Loucy (cell line): ENCODE measurements at regions not wholly inside any gene's neighbourhood (a gene's known extent, or its start where the extent isn't known, plus 50 kb on each side); places are given as distances from the start of the nearest gene placed in this dataset.

Source experiments
- H2AFZ ChIP-seq: fragments of 200-600 bp; sonication (generic); 2 replicates; pipeline ENCODE4 v1.6.0; 2016; ENCODE audit warnings: antibody characterized with exemption, mild to moderate bottlenecking, low read length, moderate library complexity
- H3F3A ChIP-seq: fragments of 200-600 bp; 2 replicates; pipeline ENCODE4 v1.6.0; 2016; ENCODE audit warnings: antibody characterized with exemption, low read depth, mild to moderate bottlenecking
- H3K27me3 ChIP-seq: fragments of 200-600 bp; sonication (generic); 2 replicates; pipeline ENCODE4 v1.6.1; 2014; ENCODE audit warnings: low read length, mild to moderate bottlenecking; ENCODE audit not compliant: insufficient read depth, poor library complexity, severe bottlenecking
- H3K36me3 ChIP-seq: fragments of 200-600 bp; sonication (generic); 2 replicates; pipeline ENCODE4 v1.6.1; 2016; ENCODE audit warnings: low read length; ENCODE audit not compliant: insufficient read depth
- H3K4me1 ChIP-seq: fragments of 200-600 bp; sonication (generic); 2 replicates; pipeline ENCODE4 v1.5.1; 2014; ENCODE audit warnings: low read length, mild to moderate bottlenecking; ENCODE audit not compliant: insufficient read depth, poor library complexity, severe bottlenecking
- H3K4me2 ChIP-seq: fragments of 200-600 bp; sonication (generic); 2 replicates; pipeline ENCODE4 v1.6.0; 2014; ENCODE audit warnings: antibody characterized with exemption, low read length, low read depth, mild to moderate bottlenecking; ENCODE audit not compliant: poor library complexity, severe bottlenecking
- H3K4me3 ChIP-seq: fragments of 200-600 bp; sonication (generic); 2 replicates; pipeline ENCODE4 v1.5.1; 2014; ENCODE audit warnings: low read length, mild to moderate bottlenecking, mixed read lengths; ENCODE audit not compliant: poor library complexity, severe bottlenecking
- H3K79me2 ChIP-seq: fragments of 200-600 bp; sonication (generic); 2 replicates; pipeline ENCODE4 v1.6.1; 2014; ENCODE audit warnings: low read length; ENCODE audit not compliant: insufficient read depth
- H3K9ac ChIP-seq: fragments of 200-600 bp; sonication (generic); 2 replicates; pipeline ENCODE4 v1.6.0; 2014; ENCODE audit warnings: mild to moderate bottlenecking, low read depth, low read length, moderate library complexity; ENCODE audit not compliant: poor library complexity, severe bottlenecking
- H3K9me2 ChIP-seq: fragments of 200-600 bp; sonication (generic); replicated peaks from 2 replicates; pipeline ENCODE4 v1.6.1; 2016; ENCODE audit warnings: low read depth, low read length, mixed read lengths
- H3K9me3 ChIP-seq: fragments of 200-600 bp; sonication (generic); 2 replicates; pipeline ENCODE4 v1.6.1; 2014; ENCODE audit warnings: mild to moderate bottlenecking, antibody characterized with exemption, low read length, low read depth; ENCODE audit not compliant: insufficient read depth
- H4K20me1 ChIP-seq: fragments of 200-600 bp; sonication (generic); 2 replicates; pipeline ENCODE4 v1.6.0; 2014; ENCODE audit warnings: antibody characterized with exemption, low read length, mild to moderate bottlenecking; ENCODE audit not compliant: insufficient read depth, poor library complexity, severe bottlenecking
- EZH2phosphoT487 ChIP-seq: fragments of 200-600 bp; IDR thresholded peaks from 2 replicates; pipeline ENCODE4 v1.6.1; 2018; ENCODE audit warnings: antibody characterized with exemption, mild to moderate bottlenecking, moderate library complexity, borderline replicate concordance
- TF ChIP-seq, protein P1 (sequence below): fragments of 200-600 bp; sonication (generic); conservative IDR thresholded peaks from 2 replicates; pipeline ENCODE4 v1.5.1; 2014; ENCODE audit warnings: mild to moderate bottlenecking, antibody characterized with exemption, low read length

DNA sequence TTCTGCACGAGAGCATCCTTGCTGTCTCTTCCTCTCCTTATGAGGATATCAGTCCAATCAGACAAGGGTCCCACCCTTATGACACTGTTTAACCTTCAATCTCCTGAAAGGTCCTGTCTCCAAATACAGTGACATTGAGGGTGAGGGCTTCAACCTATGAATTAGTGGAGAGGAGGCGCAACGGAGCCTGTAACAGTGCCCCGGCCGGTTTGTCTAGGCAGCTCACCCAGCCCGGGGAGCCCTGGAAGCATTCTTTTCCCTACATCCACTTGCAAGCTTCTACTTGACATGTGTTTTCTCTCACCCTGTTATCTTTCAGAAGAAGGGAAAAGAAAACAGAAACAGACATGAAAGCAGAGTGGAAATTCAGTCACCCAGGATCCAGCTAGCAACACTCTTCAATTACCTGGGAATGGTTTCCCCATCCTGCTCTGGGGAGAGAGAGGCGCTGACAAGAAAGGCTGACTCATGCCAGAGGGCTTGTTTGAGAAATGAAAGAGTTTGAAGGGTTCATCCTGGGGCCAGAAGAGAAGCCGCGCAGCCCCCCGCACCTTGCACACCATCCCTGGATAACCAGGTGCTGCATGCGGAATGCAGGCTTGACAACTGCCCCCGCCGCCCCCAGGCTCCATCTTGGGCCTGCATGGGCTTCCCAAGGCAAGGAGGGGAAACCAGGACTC is 394.9 kb downstream of the NPHP4 start:
- H3K27me3 ChIP-seq: no peaks in the 10 kb centered on the region
- H3K36me3 ChIP-seq: no peaks in the 10 kb centered on the region
- H3K9ac ChIP-seq: no peak overlapping the region
- no peaks in the 10 kb centered on the region for H3K9me2 ChIP-seq
- peaks cover 8% of the 10 kb centered on the region; the same call in 1 of the 2 replicates for H3K9me3 ChIP-seq
- H4K20me1 ChIP-seq: no peaks in the 10 kb centered on the region
- no peak overlapping the region for H3K4me2 ChIP-seq
- H3K4me1 ChIP-seq: no peaks in the 10 kb centered on the region
- H3F3A ChIP-seq: no peaks in the 10 kb centered on the region
- no peak overlapping the region for H2AFZ ChIP-seq
- no peak for TF ChIP-seq EZH2phosphoT487
- TF ChIP-seq, protein P1, sequence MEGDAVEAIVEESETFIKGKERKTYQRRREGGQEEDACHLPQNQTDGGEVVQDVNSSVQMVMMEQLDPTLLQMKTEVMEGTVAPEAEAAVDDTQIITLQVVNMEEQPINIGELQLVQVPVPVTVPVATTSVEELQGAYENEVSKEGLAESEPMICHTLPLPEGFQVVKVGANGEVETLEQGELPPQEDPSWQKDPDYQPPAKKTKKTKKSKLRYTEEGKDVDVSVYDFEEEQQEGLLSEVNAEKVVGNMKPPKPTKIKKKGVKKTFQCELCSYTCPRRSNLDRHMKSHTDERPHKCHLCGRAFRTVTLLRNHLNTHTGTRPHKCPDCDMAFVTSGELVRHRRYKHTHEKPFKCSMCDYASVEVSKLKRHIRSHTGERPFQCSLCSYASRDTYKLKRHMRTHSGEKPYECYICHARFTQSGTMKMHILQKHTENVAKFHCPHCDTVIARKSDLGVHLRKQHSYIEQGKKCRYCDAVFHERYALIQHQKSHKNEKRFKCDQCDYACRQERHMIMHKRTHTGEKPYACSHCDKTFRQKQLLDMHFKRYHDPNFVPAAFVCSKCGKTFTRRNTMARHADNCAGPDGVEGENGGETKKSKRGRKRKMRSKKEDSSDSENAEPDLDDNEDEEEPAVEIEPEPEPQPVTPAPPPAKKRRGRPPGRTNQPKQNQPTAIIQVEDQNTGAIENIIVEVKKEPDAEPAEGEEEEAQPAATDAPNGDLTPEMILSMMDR: no peak
- no peak overlapping the region for H3K4me3 ChIP-seq
- no peaks in the 10 kb centered on the region for H3K79me2 ChIP-seq

DNA sequence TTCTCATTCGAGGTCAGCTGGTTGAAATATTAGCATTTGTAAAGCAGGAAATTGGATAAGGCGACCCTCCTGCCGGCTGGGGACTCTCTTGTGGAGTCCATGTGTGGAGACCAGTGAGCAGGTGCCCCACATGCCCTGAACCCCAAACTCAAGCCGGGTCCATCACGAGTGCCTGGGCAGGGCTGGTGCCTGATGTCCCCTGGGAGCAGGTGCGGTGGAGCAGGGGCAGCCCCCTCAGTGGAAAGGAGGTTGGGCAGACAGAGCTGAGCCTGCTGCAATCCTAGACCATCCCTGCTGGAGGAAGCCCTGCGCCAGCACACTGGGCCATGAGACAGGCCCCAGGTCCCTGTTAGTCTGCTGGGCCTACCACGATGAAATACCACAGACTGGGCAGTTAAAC is 395.6 kb downstream of the NPHP4 start:
- H3K4me3 ChIP-seq: no peak overlapping the region
- no peak overlapping the region for H2AFZ ChIP-seq
- no peaks in the 10 kb centered on the region for H3K9me2 ChIP-seq
- TF ChIP-seq EZH2phosphoT487: no peak
- TF ChIP-seq, protein P1: no peak
- no peaks in the 10 kb centered on the region for H3K79me2 ChIP-seq
- H3K9ac ChIP-seq: no peak overlapping the region
- no peaks in the 10 kb centered on the region for H3K36me3 ChIP-seq
- no peaks in the 10 kb centered on the region for H3F3A ChIP-seq
- H3K9me3 ChIP-seq: peaks cover 8% of the 10 kb centered on the region; the same call in 1 of the 2 replicates
- H3K4me1 ChIP-seq: no peaks in the 10 kb centered on the region
- no peaks in the 10 kb centered on the region for H4K20me1 ChIP-seq
- no peaks in the 10 kb centered on the region for H3K27me3 ChIP-seq
- H3K4me2 ChIP-seq: no peak overlapping the region

DNA sequence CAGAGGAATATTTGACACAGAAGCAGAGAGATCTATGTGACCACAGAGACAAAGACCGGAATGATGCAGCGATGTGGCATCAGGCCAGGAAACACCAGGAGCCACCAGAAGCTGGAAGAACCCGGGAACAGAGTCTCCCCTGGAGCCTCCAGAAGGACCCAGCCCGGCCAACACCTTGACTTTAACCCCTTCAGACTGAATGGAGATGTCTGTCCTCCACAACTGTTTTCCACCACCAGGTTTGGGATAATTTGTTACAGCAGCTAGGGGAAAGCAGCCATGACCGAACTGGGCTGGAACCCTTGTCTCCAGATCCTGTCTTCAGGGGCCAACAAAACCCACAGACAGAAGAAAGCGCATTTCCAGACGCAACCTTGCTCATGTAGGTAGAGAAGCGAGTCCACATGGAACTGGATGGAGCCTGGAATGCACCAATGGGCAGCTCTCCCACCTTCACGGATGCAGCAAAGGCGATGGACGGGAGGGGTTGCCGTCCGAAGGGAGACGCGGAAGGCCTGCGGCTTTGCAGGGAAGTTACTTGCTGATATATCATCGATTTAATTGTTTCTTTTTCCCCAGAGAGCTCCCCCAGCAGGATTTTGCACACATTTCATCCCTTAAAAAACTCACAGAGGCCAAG is 396.6 kb downstream of the NPHP4 start:
- no peaks in the 10 kb centered on the region for H3F3A ChIP-seq

More for the DNA sequence above, 396.6 kb downstream of the NPHP4 start:
- Histone ChIP-seq H2AFZ (no peak overlapping the region), H3K4me1 (no peaks in the 10 kb centered on the region), H3K4me3 (no peak overlapping the region), H3K9me3 (peaks cover 14% of the 10 kb centered on the region; the same call in 1 of the 2 replicates), H3K79me2 (no peaks in the 10 kb centered on the region), H3K4me2 (no peak overlapping the region), H3K9ac (no peak overlapping the region), H3K36me3 (no peaks in the 10 kb centered on the region), H3K27me3 (no peaks in the 10 kb centered on the region), H4K20me1 (no peaks in the 10 kb centered on the region), H3K9me2 (no peaks in the 10 kb centered on the region)
- TF ChIP-seq, protein P1: no peak
- no peak for TF ChIP-seq EZH2phosphoT487
